ENCODE measurements at regions not wholly inside any gene's neighbourhood (a gene's known extent, or its start where the extent isn't known, plus 50 kb on each side); places are given as distances from the start of the nearest gene placed in this dataset.
"Not testable (repeated sequence)": the region's sequence is repeated elsewhere in the genome, so short reads cannot be mapped to it uniquely, and the experiment has no call there.

GRCh38 chr1:182229921-182230491 lies 161.6 kb downstream of the GLUL start:
- no peak for ATAC-seq (ENCODE audit: insufficient number of reproducible peaks, low FRiP score, low read depth)

DNA sequence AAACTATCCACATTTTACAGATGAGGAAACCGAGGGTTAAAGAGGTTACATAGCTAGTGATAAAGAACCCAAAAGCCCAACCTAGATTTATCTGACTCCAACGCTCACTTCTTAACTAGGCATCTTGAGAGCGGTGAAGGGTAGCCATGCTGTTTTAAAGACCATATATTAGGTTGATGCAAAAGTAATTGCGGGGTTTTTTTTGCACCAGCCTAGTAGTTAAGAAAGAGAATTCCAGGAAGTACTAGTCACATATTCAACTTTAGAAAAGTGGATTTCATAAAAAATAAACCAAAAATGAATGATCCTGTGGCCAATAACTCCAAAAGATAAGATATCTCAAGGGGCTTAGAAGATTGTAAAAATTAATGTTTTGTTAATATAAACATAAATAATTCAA lies 162.1 kb downstream of the GLUL start:
- no peaks in the 10 kb centered on the region for H3K36me3 ChIP-seq
- TF ChIP-seq CTCF (IDR thresholded peaks at IDR 0.05): no peak
- no peaks in the 10 kb centered on the region for H3K9me3 ChIP-seq
- no peak for DNase-seq (ENCODE audit: low spot score)
- H3K4me1 ChIP-seq (ENCODE audit: control insufficient read depth in 1 of 2, low read depth in 2 of 2): no peaks in the 10 kb centered on the region
- H3K27me3 ChIP-seq (replicated peaks; ENCODE audit: insufficient read depth): no peaks in the 10 kb centered on the region
- no peak overlapping the region for H3K27ac ChIP-seq
- H3K4me3 ChIP-seq: no peak overlapping the region
- no peak for ATAC-seq (ENCODE audit: insufficient number of reproducible peaks, low FRiP score, low read depth)

More at GRCh38 chr1:182229921-182230491, 161.6 kb downstream of the GLUL start:
- H3K27me3 ChIP-seq (replicated peaks; ENCODE audit: insufficient read depth): no peaks in the 10 kb centered on the region
- no peaks in the 10 kb centered on the region for H3K4me1 ChIP-seq (ENCODE audit: control insufficient read depth in 1 of 2, low read depth in 2 of 2)
- H3K27ac ChIP-seq: no peak overlapping the region
- no peaks in the 10 kb centered on the region for H3K36me3 ChIP-seq
- no peak for TF ChIP-seq CTCF (IDR thresholded peaks at IDR 0.05)
- H3K4me3 ChIP-seq: no peak overlapping the region
- no peaks in the 10 kb centered on the region for H3K9me3 ChIP-seq
- no peak for DNase-seq (ENCODE audit: low spot score)

DNA sequence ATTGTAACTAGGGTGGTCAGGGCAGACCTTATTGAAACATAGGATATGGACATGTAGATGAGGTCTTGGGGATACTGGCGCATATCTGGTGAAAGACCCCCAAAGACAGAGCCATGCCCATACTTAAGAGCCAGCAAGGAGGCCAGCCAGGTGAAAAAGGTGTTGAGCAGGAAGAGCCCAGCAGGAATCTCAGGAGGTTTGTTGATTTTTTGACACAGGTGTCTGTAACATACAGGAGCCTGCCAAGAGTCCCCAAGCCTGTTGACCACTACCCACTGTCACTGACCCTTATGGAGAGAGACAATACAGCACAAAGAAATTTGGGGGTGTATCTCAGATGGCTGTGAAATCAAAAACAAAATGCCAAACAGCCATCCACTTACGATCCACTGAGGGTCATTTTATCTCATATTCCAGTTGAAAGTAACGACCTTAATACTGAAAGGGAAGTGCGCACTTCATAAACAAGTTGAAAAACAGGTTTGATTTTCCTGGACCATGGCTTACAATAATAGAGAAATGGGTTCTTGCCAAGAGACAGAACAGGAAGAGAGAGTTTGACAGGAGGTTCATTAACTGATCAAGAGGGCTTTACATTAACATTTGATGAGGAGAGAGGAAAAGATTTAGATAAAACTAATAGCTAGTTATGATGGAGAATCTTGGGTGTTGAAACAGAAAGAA lies 163.6 kb downstream of the GLUL start:
- Histone ChIP-seq H3K27me3 (replicated peaks; ENCODE audit: insufficient read depth) (no peaks in the 10 kb centered on the region), H3K36me3 (no peaks in the 10 kb centered on the region), H3K27ac (no peak overlapping the region), H3K4me1 (ENCODE audit: control insufficient read depth in 1 of 2, low read depth in 2 of 2) (no peaks in the 10 kb centered on the region), H3K4me3 (no peak overlapping the region), H3K9me3 (no peaks in the 10 kb centered on the region)
- no peak for TF ChIP-seq CTCF (IDR thresholded peaks at IDR 0.05)
- ATAC-seq (ENCODE audit: insufficient number of reproducible peaks, low FRiP score, low read depth): no peak
- DNase-seq (ENCODE audit: low spot score): no peak

GRCh38 chr1:182226618-182227017 lies 165.0 kb downstream of the GLUL start:
- H3K36me3 ChIP-seq: no peaks in the 10 kb centered on the region
- DNase-seq (ENCODE audit: low spot score) (no peak), ATAC-seq (ENCODE audit: insufficient number of reproducible peaks, low FRiP score, low read depth) (no peak)
- no peak overlapping the region for H3K27ac ChIP-seq
- no peaks in the 10 kb centered on the region for H3K27me3 ChIP-seq (replicated peaks; ENCODE audit: insufficient read depth)
- no peak for TF ChIP-seq CTCF (IDR thresholded peaks at IDR 0.05)
- H3K4me3 ChIP-seq: no peak overlapping the region
- H3K4me1 ChIP-seq (ENCODE audit: control insufficient read depth in 1 of 2, low read depth in 2 of 2): no peaks in the 10 kb centered on the region
- peaks cover 6% of the 10 kb centered on the region for H3K9me3 ChIP-seq

DNA sequence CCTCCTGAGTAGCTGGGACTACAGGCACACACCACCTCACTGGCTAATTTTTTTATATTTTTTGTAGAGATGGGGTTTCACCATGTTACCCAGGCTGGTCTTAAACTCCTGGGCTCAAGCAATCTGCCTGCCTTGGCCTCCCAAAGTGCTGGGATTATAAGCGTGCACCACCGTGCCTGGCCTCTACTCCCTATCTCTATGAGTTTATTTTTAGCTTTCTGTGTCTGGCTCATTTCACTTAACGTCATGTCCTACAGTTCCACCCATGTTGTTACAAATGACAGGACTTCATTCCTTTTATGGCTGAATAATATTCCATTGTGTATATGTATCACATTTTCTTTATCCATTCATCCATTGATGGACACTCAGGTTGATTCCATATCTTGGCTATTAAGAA lies 164.2 kb upstream of the ZNF648 start:
- ATAC-seq (ENCODE audit: insufficient number of reproducible peaks, low FRiP score, low read depth); H3K4me3 ChIP-seq; H3K27me3 ChIP-seq (replicated peaks; ENCODE audit: insufficient read depth); H3K9me3 ChIP-seq; H3K36me3 ChIP-seq; H3K27ac ChIP-seq; DNase-seq (ENCODE audit: low spot score); H3K4me1 ChIP-seq (ENCODE audit: control insufficient read depth in 1 of 2, low read depth in 2 of 2): not testable (repeated sequence)

- DNase-seq (ENCODE audit: low spot score); H3K4me1 ChIP-seq (ENCODE audit: control insufficient read depth in 1 of 2, low read depth in 2 of 2); ATAC-seq (ENCODE audit: insufficient number of reproducible peaks, low FRiP score, low read depth): not testable (repeated sequence)
These were observed 160.5 kb upstream of the ZNF648 start for GRCh38 chr1:182221990-182222389.

GRCh38 chr1:182221367-182221766 lies 159.9 kb upstream of the ZNF648 start:
- not testable (repeated sequence) for H3K27me3 ChIP-seq (replicated peaks; ENCODE audit: insufficient read depth); H3K9me3 ChIP-seq; ATAC-seq (ENCODE audit: insufficient number of reproducible peaks, low FRiP score, low read depth); H3K4me1 ChIP-seq (ENCODE audit: control insufficient read depth in 1 of 2, low read depth in 2 of 2); H3K27ac ChIP-seq; DNase-seq (ENCODE audit: low spot score); H3K36me3 ChIP-seq; H3K4me3 ChIP-seq

More at GRCh38 chr1:182221990-182222389, 160.5 kb upstream of the ZNF648 start:
- not testable (repeated sequence) for H3K9me3 ChIP-seq; H3K27ac ChIP-seq; H3K4me3 ChIP-seq; H3K27me3 ChIP-seq (replicated peaks; ENCODE audit: insufficient read depth); H3K36me3 ChIP-seq
